ENCODE measurements at regions not wholly inside any gene's neighbourhood (a gene's known extent, or its start where the extent isn't known, plus 50 kb on each side); places are given as distances from the start of the nearest gene placed in this dataset.

DNA sequence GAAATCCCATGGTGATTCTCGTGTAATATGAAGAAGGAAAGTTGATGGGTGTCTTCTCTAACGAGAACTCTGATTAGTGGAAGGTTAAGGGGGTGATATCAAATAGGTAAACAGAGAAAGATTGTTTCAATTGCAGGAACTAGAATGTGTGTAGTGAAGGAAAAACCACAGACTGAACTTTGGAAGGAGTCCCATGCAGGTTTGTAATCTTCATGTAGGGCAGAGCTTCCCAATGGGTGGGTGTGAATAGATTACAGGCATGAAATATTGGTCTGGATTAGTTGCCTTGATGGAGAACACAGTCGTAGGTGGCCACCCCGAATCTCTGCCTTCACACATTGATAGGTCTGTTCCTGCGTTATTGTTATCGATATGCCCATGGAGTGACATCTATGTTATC lies 295.5 kb downstream of the KCNRG start:
- H3K9me3 ChIP-seq, result no peaks in the 10 kb centered on the region
- no peaks in the 10 kb centered on the region for H3K36me3 ChIP-seq
- H3K27ac ChIP-seq, result no peak overlapping the region
- TF ChIP-seq, protein P1, sequence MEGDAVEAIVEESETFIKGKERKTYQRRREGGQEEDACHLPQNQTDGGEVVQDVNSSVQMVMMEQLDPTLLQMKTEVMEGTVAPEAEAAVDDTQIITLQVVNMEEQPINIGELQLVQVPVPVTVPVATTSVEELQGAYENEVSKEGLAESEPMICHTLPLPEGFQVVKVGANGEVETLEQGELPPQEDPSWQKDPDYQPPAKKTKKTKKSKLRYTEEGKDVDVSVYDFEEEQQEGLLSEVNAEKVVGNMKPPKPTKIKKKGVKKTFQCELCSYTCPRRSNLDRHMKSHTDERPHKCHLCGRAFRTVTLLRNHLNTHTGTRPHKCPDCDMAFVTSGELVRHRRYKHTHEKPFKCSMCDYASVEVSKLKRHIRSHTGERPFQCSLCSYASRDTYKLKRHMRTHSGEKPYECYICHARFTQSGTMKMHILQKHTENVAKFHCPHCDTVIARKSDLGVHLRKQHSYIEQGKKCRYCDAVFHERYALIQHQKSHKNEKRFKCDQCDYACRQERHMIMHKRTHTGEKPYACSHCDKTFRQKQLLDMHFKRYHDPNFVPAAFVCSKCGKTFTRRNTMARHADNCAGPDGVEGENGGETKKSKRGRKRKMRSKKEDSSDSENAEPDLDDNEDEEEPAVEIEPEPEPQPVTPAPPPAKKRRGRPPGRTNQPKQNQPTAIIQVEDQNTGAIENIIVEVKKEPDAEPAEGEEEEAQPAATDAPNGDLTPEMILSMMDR (IDR thresholded peaks at IDR 0.05), result no peak
- no peaks in the 10 kb centered on the region for H3K27me3 ChIP-seq
- no peak overlapping the region for H3K4me3 ChIP-seq (ENCODE audit: low read depth in 1 of 2, low read length in 1 of 2)
- H3K4me1 ChIP-seq (ENCODE audit: control insufficient read depth in 1 of 2, insufficient read depth in 1 of 2, low read depth in 1 of 2, low read length in 1 of 2), result peaks cover 0 to 6% of the 10 kb centered on the region in 2 experiments

DNA sequence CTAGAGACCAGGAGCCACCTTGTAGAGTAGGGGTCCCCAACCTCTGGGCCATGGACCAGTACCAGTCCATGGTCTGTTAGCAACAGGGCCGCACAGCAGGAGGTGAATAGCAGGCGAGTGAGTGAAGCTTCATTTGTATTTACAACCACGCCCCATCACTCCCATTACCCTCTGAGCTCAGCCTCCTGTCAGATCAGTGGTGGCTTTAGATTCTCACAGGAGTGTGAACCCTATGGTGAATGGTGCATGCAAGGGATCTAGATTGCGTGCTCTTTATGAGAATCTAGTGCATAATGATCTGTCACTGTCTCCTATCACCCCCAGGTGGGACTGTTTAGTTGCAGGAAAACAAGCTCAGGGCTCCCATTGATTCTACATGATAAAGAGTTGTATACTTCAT lies 303.6 kb downstream of the KCNRG start:
- TF ChIP-seq, protein P1 (IDR thresholded peaks at IDR 0.05), result no peak
- Histone ChIP-seq H3K36me3 (no peaks in the 10 kb centered on the region), H3K27me3 (no peaks in the 10 kb centered on the region), H3K4me1 (ENCODE audit: control insufficient read depth in 1 of 2, insufficient read depth in 1 of 2, low read depth in 1 of 2, low read length in 1 of 2) (peaks cover 23 to 26% of the 10 kb centered on the region in 2 experiments), H3K9me3 (no peaks in the 10 kb centered on the region), H3K27ac (no peak overlapping the region), H3K4me3 (ENCODE audit: low read depth in 1 of 2, low read length in 1 of 2) (no peak overlapping the region)

DNA sequence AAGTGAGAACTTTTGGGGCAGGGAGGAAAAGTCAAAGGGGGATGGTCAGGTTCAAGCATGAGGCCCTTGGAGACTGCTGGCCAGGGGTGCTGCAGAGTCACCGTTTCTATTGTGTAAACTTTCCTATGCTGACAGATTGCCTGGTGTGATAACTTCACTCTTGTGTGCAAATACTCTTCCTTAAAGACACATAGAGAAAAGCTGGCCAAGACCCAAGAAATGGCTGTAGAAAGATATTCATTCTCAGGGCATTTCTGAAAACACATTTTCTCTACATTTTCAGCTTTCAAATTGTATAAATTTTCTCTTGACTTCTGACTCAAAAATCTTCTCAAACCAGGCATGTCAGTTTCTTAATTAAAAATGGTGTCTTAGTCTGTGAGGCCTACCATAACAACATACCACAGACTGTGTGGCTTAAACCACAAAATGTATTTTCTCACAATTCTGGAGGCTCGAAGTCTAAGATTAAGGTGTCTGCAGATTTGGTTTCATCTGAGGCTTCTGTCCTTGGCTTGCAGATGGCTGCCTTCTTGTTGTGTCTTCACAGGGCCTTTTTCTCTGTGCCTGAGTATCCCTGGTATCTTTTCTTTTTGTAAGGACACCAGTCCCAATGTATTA lies 304.5 kb downstream of the KCNRG start:
- Histone ChIP-seq H3K4me1 (ENCODE audit: control insufficient read depth in 1 of 2, insufficient read depth in 1 of 2, low read depth in 1 of 2, low read length in 1 of 2) (peaks cover 23 to 26% of the 10 kb centered on the region in 2 experiments), H3K9me3 (no peaks in the 10 kb centered on the region), H3K36me3 (no peaks in the 10 kb centered on the region), H3K27ac (peak overlapping the region; percentile 22), H3K4me3 (ENCODE audit: low read depth in 1 of 2, low read length in 1 of 2) (no peak overlapping the region), H3K27me3 (no peaks in the 10 kb centered on the region)
- TF ChIP-seq, protein P1 (IDR thresholded peaks at IDR 0.05), result no peak

DNA sequence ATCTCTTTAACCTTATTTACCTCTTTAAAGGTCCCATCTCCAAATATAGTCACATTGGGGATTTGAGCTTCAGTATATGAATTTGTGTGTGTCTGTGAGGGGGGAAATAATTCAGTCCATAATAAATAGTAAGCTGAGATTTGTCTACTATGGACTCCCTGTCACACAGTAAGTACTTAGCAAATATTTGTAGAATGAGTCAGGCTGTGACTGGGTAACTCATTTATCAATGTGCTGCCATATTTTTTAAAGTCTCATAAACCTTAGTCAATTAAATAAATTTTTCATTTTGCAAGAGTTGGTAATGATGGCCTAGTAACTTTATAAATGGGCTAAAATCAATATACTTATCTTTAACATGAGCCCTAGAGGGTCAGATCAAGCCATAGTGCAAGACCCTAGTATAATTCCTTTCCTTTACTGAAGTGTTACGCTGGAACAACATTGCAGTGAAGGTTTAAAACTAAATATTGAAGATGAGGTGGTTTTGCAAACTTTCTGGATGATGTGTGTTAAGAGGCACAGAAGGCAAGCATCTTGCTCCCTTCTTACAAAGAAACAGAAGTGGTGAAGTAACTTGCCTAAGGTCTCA lies 305.1 kb downstream of the KCNRG start:
- Histone ChIP-seq H3K27ac (peak overlapping the region; percentile 22), H3K9me3 (no peaks in the 10 kb centered on the region), H3K4me3 (ENCODE audit: low read depth in 1 of 2, low read length in 1 of 2) (no peak overlapping the region), H3K27me3 (no peaks in the 10 kb centered on the region), H3K4me1 (ENCODE audit: control insufficient read depth in 1 of 2, insufficient read depth in 1 of 2, low read depth in 1 of 2, low read length in 1 of 2) (peaks cover 23 to 26% of the 10 kb centered on the region in 2 experiments), H3K36me3 (no peaks in the 10 kb centered on the region)
- TF ChIP-seq, protein P1 (IDR thresholded peaks at IDR 0.05), result no peak

DNA sequence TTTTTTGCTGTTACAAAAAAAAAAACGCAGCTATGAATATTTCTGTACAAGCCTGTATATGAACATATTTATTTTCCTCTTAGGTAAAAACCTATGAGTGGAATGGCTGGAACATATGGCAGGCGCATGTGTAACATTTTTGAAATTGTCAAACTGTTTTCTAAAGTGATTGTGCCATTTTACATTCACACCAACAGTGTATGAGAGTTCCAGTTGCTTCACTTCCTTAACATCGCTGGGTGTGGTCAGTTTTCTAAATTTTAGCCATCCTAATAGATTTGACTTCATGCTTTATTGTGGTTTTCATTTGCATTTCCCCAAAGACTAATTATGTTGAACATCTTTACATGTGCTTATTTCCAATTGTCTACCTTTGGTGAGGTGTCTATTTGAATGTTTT lies 306.8 kb downstream of the KCNRG start:
- TF ChIP-seq, protein P1 (IDR thresholded peaks at IDR 0.05), result no peak
- Histone ChIP-seq H3K4me1 (ENCODE audit: control insufficient read depth in 1 of 2, insufficient read depth in 1 of 2, low read depth in 1 of 2, low read length in 1 of 2) (peaks cover 23 to 26% of the 10 kb centered on the region in 2 experiments), H3K9me3 (no peaks in the 10 kb centered on the region), H3K36me3 (no peaks in the 10 kb centered on the region), H3K27me3 (no peaks in the 10 kb centered on the region), H3K27ac (no peak overlapping the region), H3K4me3 (ENCODE audit: low read depth in 1 of 2, low read length in 1 of 2) (no peak overlapping the region)
